ENCODE measurements at regions not wholly inside any gene's neighbourhood (a gene's known extent, or its start where the extent isn't known, plus 50 kb on each side); places are given as distances from the start of the nearest gene placed in this dataset.

DNA sequence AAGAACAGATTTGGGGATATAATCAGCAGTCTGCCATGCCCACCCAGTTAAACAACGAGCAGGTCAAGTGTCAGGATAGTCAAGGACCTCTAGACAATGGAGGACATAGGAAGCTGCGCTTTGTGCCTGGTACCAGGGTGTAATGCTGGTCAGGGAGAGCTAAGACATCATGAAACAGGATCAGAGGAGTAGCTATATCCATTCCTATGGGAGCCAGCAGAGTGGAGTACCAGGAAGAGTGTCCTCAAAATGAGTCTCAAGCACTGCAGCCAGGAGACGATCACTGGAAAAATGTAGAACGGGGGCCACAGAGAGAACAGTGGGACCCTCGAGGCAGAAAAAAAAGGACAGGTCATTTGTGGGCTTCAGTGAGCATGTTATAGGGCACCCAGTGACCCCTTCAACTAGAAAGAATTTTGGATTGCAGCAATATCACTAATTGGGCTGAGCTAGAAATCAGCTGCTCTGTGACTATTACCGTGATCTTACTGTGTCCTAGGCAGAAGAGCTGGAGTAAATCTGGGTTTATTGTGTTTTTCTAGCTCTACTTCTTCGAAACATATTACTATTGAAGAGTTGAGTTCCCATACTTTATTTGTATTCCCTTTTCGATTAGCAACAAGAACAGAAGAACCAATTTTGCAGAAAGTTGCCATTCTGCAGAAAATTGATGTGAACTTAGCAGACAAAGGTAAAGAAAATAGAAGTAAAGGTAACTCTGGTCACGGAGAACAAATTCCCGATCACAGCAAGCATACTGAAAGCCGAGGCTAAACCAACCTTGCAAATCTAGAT lies 319.6 kb downstream of the AHR start:
- WGBS (ENCODE audit: insufficient coverage, insufficient read length): no CpG with 5 or more reads among the region's 11 CpGs
- no peak overlapping the region for H3K27ac ChIP-seq (ENCODE audit: low read length)
- no peaks in the 10 kb centered on the region for H3K36me3 ChIP-seq (ENCODE audit: control insufficient read depth, insufficient read depth, low read length)
- no peak for DNase-seq (ENCODE audit: low read depth, low spot score)
- no peaks in the 10 kb centered on the region; the same call in 1 of the 2 replicates for H3K4me1 ChIP-seq (ENCODE audit: control insufficient read depth, insufficient read depth, low read length)
- no peaks in the 10 kb centered on the region for H3K9me3 ChIP-seq (ENCODE audit: control insufficient read depth, insufficient read depth, low read length)
- no peak overlapping the region for H3K4me3 ChIP-seq (ENCODE audit: low read length)
- no peaks in the 10 kb centered on the region for H3K27me3 ChIP-seq (ENCODE audit: control insufficient read depth, insufficient read depth, low read length)

DNA sequence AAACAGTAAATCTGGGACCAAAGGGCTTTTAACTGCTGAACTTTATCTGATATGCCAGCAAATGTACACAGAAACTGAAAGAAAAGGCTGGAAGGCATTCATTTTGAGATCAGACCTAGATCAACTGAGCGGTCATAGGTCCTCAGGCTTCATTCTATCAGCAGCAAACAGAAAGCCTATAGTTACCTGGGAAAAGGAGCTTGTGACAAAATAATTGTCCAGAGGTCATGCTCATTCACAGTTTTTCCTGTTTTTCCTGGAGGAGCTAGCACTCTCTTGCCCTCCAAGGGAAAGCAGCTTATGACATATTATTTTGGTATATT lies 320.2 kb downstream of the AHR start:
- Histone ChIP-seq H3K9me3 (ENCODE audit: control insufficient read depth, insufficient read depth, low read length) (no peaks in the 10 kb centered on the region), H3K27ac (ENCODE audit: low read length) (no peak overlapping the region), H3K27me3 (ENCODE audit: control insufficient read depth, insufficient read depth, low read length) (no peaks in the 10 kb centered on the region), H3K4me1 (ENCODE audit: control insufficient read depth, insufficient read depth, low read length) (no peaks in the 10 kb centered on the region; the same call in 1 of the 2 replicates), H3K36me3 (ENCODE audit: control insufficient read depth, insufficient read depth, low read length) (no peaks in the 10 kb centered on the region), H3K4me3 (ENCODE audit: low read length) (no peak overlapping the region)
- no peak for DNase-seq (ENCODE audit: low read depth, low spot score)
- no CpG with 5 or more reads among the region's 1 CpG for WGBS (ENCODE audit: insufficient coverage, insufficient read length)

DNA sequence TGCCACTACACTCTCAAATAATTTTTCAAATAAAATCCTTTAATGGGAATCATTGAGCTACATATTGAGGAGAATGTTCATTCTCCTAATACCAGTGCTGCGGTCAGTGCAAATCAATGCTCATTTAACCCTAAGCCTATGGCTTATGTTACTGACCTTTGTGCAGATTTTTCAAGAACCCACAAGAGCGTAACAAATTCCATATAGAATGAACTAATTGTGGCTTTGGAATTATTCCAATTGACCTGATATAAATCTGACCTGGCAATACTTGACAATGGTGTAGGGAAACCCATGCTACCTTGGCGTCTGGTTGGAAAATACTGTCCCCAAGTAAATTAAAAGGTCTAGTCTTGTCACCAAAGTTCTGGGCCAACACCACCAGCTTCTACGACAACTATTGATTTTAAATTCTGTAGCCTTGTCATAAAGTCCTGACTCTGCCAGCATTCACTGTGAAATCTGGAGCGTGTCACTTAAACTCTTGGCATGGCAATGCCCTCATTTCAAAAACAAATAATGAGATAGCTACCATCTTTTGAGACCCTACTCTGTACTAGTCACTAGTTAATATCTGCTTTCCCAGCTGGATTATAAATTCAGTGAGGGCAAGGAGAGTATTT lies 320.9 kb downstream of the AHR start:
- WGBS (ENCODE audit: insufficient coverage, insufficient read length): no CpG with 5 or more reads among the region's 5 CpGs
- Histone ChIP-seq H3K9me3 (ENCODE audit: control insufficient read depth, insufficient read depth, low read length) (no peaks in the 10 kb centered on the region), H3K27me3 (ENCODE audit: control insufficient read depth, insufficient read depth, low read length) (no peaks in the 10 kb centered on the region), H3K4me3 (ENCODE audit: low read length) (no peak overlapping the region), H3K36me3 (ENCODE audit: control insufficient read depth, insufficient read depth, low read length) (no peaks in the 10 kb centered on the region), H3K27ac (ENCODE audit: low read length) (no peak overlapping the region), H3K4me1 (ENCODE audit: control insufficient read depth, insufficient read depth, low read length) (no peaks in the 10 kb centered on the region; the same call in 1 of the 2 replicates)
- DNase-seq (ENCODE audit: low read depth, low spot score): no peak

DNA sequence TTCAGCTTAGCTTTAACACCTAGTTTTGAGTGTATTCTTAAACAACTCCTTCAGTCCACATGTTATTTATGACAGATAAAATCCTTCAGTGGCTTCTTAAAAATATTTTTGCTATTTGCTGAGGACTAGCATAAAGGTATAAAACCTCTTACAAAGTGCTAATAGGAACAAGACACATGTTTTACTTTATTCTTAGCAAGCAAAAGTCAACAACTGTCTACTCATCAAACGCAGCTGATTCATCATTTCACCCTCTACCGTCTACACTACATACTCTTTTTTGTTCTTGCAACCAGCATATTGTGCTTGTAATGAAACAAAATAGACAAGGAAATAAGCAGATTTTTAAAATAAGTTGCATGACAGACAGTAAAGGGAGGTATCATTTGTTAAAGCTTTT lies 319.7 kb downstream of the SNX13 start:
- Histone ChIP-seq H3K4me3 (ENCODE audit: low read length) (no peak overlapping the region), H3K9me3 (ENCODE audit: control insufficient read depth, insufficient read depth, low read length) (no peaks in the 10 kb centered on the region), H3K36me3 (ENCODE audit: control insufficient read depth, insufficient read depth, low read length) (no peaks in the 10 kb centered on the region), H3K27me3 (ENCODE audit: control insufficient read depth, insufficient read depth, low read length) (no peaks in the 10 kb centered on the region), H3K4me1 (ENCODE audit: control insufficient read depth, insufficient read depth, low read length) (no peaks in the 10 kb centered on the region; the same call in 1 of the 2 replicates), H3K27ac (ENCODE audit: low read length) (no peak overlapping the region)
- WGBS (ENCODE audit: insufficient coverage, insufficient read length): 100% methylated on average over 2 of the region's 2 CpGs
- no peak for DNase-seq (ENCODE audit: low read depth, low spot score)

DNA sequence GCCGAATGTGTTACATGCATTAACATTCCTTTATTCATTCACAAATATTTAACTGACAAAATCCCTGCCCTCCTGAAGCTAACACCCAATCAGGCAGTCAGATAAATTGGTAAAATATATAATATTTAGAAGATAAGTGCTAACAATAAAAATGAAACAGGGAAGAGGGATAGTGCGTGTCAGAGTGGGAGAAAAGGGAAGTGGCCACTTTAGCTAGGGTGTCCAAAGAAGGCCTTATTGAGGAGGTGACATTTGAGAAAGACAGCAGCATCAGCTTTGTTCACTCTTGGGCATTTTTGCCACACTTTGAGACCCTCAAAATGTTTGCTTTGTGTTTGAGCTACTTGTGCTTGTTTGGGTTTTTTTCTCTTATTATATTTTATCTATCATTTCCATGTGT lies 317.8 kb downstream of the SNX13 start:
- H3K9me3 ChIP-seq (ENCODE audit: control insufficient read depth, insufficient read depth, low read length): no peaks in the 10 kb centered on the region
- H3K4me3 ChIP-seq (ENCODE audit: low read length): no peak overlapping the region
- no CpG with 5 or more reads among the region's 2 CpGs for WGBS (ENCODE audit: insufficient coverage, insufficient read length)
- no peaks in the 10 kb centered on the region for H3K4me1 ChIP-seq (ENCODE audit: control insufficient read depth, insufficient read depth, low read length)
- H3K27me3 ChIP-seq (ENCODE audit: control insufficient read depth, insufficient read depth, low read length): no peaks in the 10 kb centered on the region
- no peak for DNase-seq (ENCODE audit: low read depth, low spot score)
- H3K27ac ChIP-seq (ENCODE audit: low read length): no peak overlapping the region
- no peaks in the 10 kb centered on the region for H3K36me3 ChIP-seq (ENCODE audit: control insufficient read depth, insufficient read depth, low read length)

DNA sequence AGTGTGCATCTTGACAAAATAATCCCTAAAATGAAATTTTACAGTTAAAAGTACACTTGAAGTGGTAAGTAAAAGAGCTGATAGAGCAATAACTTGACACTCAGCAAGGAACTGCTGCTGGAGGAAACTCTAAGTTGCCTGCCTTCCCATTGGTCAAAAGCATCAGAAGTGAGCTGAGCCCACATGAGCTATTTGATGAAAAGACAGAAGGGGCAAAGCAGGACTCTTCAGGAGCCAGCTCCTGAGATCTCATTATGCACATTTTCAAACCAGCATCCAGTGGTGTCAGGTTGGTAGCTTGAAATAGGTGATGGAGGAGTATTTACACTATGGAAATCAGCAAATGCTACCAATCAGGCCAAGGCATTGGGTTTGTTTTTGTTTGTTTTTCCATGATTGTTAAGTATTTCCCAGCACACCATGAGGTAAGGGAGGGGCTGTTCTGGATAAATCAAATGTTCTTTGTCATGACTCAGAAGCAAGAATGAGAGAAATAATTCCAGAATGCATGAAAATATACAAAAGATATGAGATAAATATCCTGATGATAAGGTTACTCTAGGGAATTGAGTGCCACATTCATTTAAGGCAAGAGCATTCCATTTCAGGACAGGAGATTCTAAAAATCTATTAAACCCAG lies 316.6 kb downstream of the SNX13 start:
- DNase-seq (ENCODE audit: low read depth, low spot score): no peak
- Histone ChIP-seq H3K4me3 (ENCODE audit: low read length) (no peak overlapping the region), H3K4me1 (ENCODE audit: control insufficient read depth, insufficient read depth, low read length) (no peaks in the 10 kb centered on the region), H3K27me3 (ENCODE audit: control insufficient read depth, insufficient read depth, low read length) (no peaks in the 10 kb centered on the region), H3K36me3 (ENCODE audit: control insufficient read depth, insufficient read depth, low read length) (no peaks in the 10 kb centered on the region), H3K9me3 (ENCODE audit: control insufficient read depth, insufficient read depth, low read length) (no peaks in the 10 kb centered on the region), H3K27ac (ENCODE audit: low read length) (no peak overlapping the region)

DNA sequence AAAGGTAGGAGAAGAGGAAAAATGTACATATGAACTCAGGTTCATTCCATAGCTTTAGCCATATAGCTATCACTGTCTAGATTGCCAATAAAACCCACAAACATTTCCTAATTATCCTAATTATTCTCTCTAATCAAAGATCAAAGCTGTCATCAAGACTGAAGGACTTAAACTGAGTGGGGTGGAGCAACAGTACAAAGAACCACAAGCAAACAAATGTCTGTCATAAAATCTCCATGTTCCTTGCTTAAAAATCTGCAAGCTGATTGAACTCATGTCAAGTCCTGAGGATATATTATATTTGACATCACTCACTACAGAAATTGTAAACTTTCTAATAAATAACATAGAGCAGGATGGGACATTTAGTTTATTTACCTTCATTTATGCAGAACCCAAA lies 315.9 kb downstream of the SNX13 start:
- Histone ChIP-seq H3K4me3 (ENCODE audit: low read length) (no peak overlapping the region), H3K4me1 (ENCODE audit: control insufficient read depth, insufficient read depth, low read length) (no peaks in the 10 kb centered on the region), H3K36me3 (ENCODE audit: control insufficient read depth, insufficient read depth, low read length) (no peaks in the 10 kb centered on the region), H3K9me3 (ENCODE audit: control insufficient read depth, insufficient read depth, low read length) (no peaks in the 10 kb centered on the region), H3K27ac (ENCODE audit: low read length) (no peak overlapping the region), H3K27me3 (ENCODE audit: control insufficient read depth, insufficient read depth, low read length) (no peaks in the 10 kb centered on the region)
- DNase-seq (ENCODE audit: low read depth, low spot score): no peak

DNA sequence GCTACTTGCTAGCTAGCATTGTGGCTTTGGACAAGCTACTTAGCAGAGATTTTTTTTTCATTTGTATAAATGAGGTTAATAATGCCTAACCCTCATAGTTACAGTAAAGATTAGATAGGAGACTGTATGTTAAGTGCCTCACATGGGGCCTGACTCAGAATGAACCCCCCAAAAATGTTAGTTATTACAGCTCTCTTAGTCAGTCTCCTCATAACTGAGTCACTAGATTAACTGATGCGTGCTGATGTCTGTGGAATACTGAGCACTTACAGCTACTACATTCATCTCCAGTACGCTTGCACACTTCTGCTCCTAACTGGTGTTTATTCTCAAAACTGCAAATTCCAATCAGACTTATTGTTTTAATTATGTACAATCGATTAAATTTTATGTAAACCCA lies 315.3 kb downstream of the SNX13 start:
- Histone ChIP-seq H3K36me3 (ENCODE audit: control insufficient read depth, insufficient read depth, low read length) (no peaks in the 10 kb centered on the region), H3K27me3 (ENCODE audit: control insufficient read depth, insufficient read depth, low read length) (no peaks in the 10 kb centered on the region), H3K27ac (ENCODE audit: low read length) (no peak overlapping the region), H3K4me3 (ENCODE audit: low read length) (no peak overlapping the region), H3K4me1 (ENCODE audit: control insufficient read depth, insufficient read depth, low read length) (no peaks in the 10 kb centered on the region), H3K9me3 (ENCODE audit: control insufficient read depth, insufficient read depth, low read length) (no peaks in the 10 kb centered on the region)
- WGBS (ENCODE audit: insufficient coverage, insufficient read length): no CpG with 5 or more reads among the region's 3 CpGs
- DNase-seq (ENCODE audit: low read depth, low spot score): no peak

DNA sequence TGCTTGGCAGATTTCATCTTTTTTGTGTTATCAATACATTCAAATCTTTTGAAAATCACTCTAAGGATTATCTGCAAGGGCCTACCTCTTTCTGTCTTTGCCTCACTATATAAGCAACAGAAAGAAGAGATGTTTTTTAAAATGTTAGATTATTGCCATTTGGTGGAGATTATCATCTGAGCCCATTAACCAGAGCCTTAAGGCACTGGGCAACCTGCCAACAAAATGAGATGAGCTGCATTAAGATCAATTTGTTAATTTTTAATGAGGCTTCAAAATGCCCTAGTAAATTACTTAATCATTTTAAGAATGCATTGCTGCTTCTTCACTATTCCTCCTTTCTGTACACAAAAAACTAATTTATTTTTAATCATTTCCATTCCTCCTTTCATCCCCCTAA lies 314.1 kb downstream of the SNX13 start:
- DNase-seq (ENCODE audit: low read depth, low spot score): no peak
- H3K4me1 ChIP-seq (ENCODE audit: control insufficient read depth, insufficient read depth, low read length): no peaks in the 10 kb centered on the region
- no peak overlapping the region for H3K27ac ChIP-seq (ENCODE audit: low read length)
- no peaks in the 10 kb centered on the region for H3K27me3 ChIP-seq (ENCODE audit: control insufficient read depth, insufficient read depth, low read length)
- H3K9me3 ChIP-seq (ENCODE audit: control insufficient read depth, insufficient read depth, low read length): no peaks in the 10 kb centered on the region
- no peaks in the 10 kb centered on the region for H3K36me3 ChIP-seq (ENCODE audit: control insufficient read depth, insufficient read depth, low read length)
- no peak overlapping the region for H3K4me3 ChIP-seq (ENCODE audit: low read length)

DNA sequence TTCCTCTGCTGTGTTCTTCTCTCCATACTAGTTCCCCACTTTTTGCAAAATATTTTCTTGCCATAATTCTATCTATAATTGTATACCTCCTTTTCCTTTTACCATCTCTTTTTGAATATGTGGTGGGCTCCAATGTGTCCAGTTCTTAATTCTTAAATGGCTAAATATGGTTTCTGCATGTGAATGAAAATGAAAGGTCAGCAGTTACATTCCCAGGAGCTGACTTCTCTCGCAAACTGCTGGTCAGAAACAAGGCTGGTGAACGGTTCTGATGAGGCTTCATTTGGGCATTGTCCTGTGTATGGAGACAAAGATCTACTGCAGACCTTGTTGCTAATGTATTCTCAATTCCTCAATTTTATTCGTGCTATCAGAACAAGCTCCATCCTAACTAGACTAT lies 309.2 kb downstream of the SNX13 start:
- H3K36me3 ChIP-seq (ENCODE audit: control insufficient read depth, insufficient read depth, low read length): no peaks in the 10 kb centered on the region
- H3K4me3 ChIP-seq (ENCODE audit: low read length): no peak overlapping the region
- no CpG with 5 or more reads among the region's 3 CpGs for WGBS (ENCODE audit: insufficient coverage, insufficient read length)
- no peaks in the 10 kb centered on the region for H3K27me3 ChIP-seq (ENCODE audit: control insufficient read depth, insufficient read depth, low read length)
- H3K4me1 ChIP-seq (ENCODE audit: control insufficient read depth, insufficient read depth, low read length): no peaks in the 10 kb centered on the region
- no peaks in the 10 kb centered on the region for H3K9me3 ChIP-seq (ENCODE audit: control insufficient read depth, insufficient read depth, low read length)
- DNase-seq (ENCODE audit: low read depth, low spot score): no peak
- no peak overlapping the region for H3K27ac ChIP-seq (ENCODE audit: low read length)

DNA sequence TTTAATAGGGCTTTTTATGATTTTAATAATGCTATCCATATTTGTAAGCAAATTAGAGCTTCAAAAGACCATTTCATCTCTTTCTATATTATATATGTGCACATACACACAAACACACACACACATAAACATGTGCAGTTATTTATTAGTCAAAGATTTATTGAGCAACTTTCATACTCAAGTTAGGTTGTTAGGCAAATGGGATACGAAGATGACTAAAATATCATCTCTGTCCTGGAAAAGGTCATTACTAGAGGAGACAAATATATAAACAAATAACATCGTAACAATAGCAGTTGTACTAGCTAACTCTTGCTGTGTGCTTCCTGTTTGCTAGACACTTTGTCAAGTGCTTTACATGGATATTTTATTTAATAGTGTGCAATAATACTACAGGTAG lies 307.9 kb downstream of the SNX13 start:
- no peaks in the 10 kb centered on the region for H3K36me3 ChIP-seq (ENCODE audit: control insufficient read depth, insufficient read depth, low read length)
- H3K4me1 ChIP-seq (ENCODE audit: control insufficient read depth, insufficient read depth, low read length): no peaks in the 10 kb centered on the region
- no peak for DNase-seq (ENCODE audit: low read depth, low spot score)
- H3K27me3 ChIP-seq (ENCODE audit: control insufficient read depth, insufficient read depth, low read length): no peaks in the 10 kb centered on the region
- H3K9me3 ChIP-seq (ENCODE audit: control insufficient read depth, insufficient read depth, low read length): no peaks in the 10 kb centered on the region
- H3K27ac ChIP-seq (ENCODE audit: low read length): no peak overlapping the region
- H3K4me3 ChIP-seq (ENCODE audit: low read length): no peak overlapping the region
- no CpG with 5 or more reads among the region's 2 CpGs for WGBS (ENCODE audit: insufficient coverage, insufficient read length)
